Left ventricle myocardium inferior (tissue), 1 donor: ENCODE measurements at regions not wholly inside any gene's neighbourhood (a gene's known extent, or its start where the extent isn't known, plus 50 kb on each side); places are given as distances from the start of the nearest gene placed in this dataset.
"Not testable (repeated sequence)": the region's sequence is repeated elsewhere in the genome, so short reads cannot be mapped to it uniquely, and the experiment has no call there.

Source experiments
- DNase-seq: peaks from one replicate; pipeline ENCODE4 v3.0.0-alpha.2; 2020
- H3K27ac ChIP-seq: fragments of 200-600 bp; replicated peaks from 2 replicates; pipeline ENCODE4 v1.8.0; 2021
- H3K27me3 ChIP-seq: fragments of 200-600 bp; 2 replicates; pipeline ENCODE4 v1.8.0; 2021; ENCODE audit warnings: low read depth
- H3K36me3 ChIP-seq: fragments of 200-600 bp; 2 replicates; pipeline ENCODE4 v1.8.0; 2021
- H3K4me1 ChIP-seq: fragments of 200-600 bp; 2 replicates; pipeline ENCODE4 v1.8.0; 2021
- H3K4me3 ChIP-seq: fragments of 200-600 bp; 2 replicates; pipeline ENCODE4 v1.8.0; 2021; ENCODE audit warnings: mild to moderate bottlenecking, moderate library complexity
- H3K9me3 ChIP-seq: fragments of 200-600 bp; replicated peaks from 2 replicates; pipeline ENCODE4 v1.8.0; 2021
- intact Hi-C: fragments of 100-400 bp; cut with micrococcal nuclease; formaldehyde crosslinking; loops from one replicate; pipeline ENCODE4 v1.11.0; 2022
- TF ChIP-seq, protein P1 (sequence below): fragments of 200-600 bp; IDR thresholded peaks from 2 replicates; pipeline ENCODE4 v1.8.0; 2021; ENCODE audit warnings: antibody characterized with exemption, mild to moderate bottlenecking, borderline replicate concordance
- donor health status: DM: no; HTN: yes; CAD: no; lungs with severe emphysema.

DNA sequence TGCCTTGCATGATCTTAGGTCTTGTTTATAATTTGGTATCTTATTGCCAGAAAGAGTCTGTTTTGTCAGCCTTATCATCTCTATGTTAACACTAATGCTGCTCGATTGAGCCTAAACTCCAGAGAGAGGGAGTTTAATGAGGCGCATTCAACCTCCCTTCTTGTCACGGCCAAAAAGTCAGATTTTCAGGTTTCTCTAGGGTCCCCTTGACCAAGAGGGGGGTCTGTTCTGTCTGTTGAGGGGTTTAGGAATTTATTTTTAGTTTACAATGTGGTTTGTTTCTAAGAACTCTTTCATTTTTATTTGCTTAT lies 285.7 kb upstream of the VWC2 start:
- intact Hi-C loops, result loop anchor here (10.0 kb wide), 1 partner anchor 307 kb away; no protein-coding TSS in a partner anchor

GRCh38 chr7:49488573-49488972 lies 284.9 kb upstream of the VWC2 start:
- TF ChIP-seq, protein P1, sequence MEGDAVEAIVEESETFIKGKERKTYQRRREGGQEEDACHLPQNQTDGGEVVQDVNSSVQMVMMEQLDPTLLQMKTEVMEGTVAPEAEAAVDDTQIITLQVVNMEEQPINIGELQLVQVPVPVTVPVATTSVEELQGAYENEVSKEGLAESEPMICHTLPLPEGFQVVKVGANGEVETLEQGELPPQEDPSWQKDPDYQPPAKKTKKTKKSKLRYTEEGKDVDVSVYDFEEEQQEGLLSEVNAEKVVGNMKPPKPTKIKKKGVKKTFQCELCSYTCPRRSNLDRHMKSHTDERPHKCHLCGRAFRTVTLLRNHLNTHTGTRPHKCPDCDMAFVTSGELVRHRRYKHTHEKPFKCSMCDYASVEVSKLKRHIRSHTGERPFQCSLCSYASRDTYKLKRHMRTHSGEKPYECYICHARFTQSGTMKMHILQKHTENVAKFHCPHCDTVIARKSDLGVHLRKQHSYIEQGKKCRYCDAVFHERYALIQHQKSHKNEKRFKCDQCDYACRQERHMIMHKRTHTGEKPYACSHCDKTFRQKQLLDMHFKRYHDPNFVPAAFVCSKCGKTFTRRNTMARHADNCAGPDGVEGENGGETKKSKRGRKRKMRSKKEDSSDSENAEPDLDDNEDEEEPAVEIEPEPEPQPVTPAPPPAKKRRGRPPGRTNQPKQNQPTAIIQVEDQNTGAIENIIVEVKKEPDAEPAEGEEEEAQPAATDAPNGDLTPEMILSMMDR, result no peak
- Histone ChIP-seq H3K36me3 (no peaks in the 10 kb centered on the region), H3K4me1 (no peaks in the 10 kb centered on the region), H3K9me3 (no peaks in the 10 kb centered on the region), H3K27ac (no peak overlapping the region), H3K27me3 (no peaks in the 10 kb centered on the region), H3K4me3 (no peak overlapping the region)
- no peak for DNase-seq
- intact Hi-C loops, result loop anchor here (10.0 kb wide), 1 partner anchor 306 kb away; no protein-coding TSS in a partner anchor

More for the DNA sequence above, 285.7 kb upstream of the VWC2 start:
- Histone ChIP-seq H3K4me1 (no peaks in the 10 kb centered on the region), H3K36me3 (no peaks in the 10 kb centered on the region), H3K9me3 (no peaks in the 10 kb centered on the region), H3K27ac (no peak overlapping the region), H3K27me3 (no peaks in the 10 kb centered on the region), H3K4me3 (no peak overlapping the region)
- DNase-seq, result no peak
- TF ChIP-seq, protein P1, result no peak

- TF ChIP-seq, protein P1, result no peak
- intact Hi-C loops, result no loop called here
- Histone ChIP-seq H3K4me3 (no peak overlapping the region), H3K9me3 (no peaks in the 10 kb centered on the region), H3K36me3 (no peaks in the 10 kb centered on the region), H3K27me3 (no peaks in the 10 kb centered on the region), H3K27ac (no peak overlapping the region), H3K4me1 (no peaks in the 10 kb centered on the region)
- DNase-seq, result no peak
These were observed 276.0 kb upstream of the VWC2 start for GRCh38 chr7:49497471-49497870.

DNA sequence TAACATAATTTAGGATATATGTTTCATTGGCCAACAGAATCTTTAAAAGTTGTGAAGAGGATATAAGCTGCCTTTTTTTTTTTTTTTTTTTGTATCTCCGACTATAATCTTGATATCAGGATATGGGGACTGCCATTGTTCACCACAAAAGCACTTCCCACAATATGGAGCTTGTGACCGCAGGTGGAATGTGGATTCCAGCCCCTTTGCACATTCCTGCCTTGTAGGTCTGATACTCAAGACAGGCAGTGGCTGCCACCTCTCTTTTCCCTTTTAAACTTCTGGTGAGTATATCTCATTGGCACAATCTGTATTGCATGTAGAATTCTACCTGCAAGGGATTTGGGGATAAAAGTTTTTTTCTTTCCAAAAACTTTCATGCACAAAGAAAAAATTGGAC lies 272.7 kb upstream of the VWC2 start:
- DNase-seq, result no peak
- no peak overlapping the region for H3K4me3 ChIP-seq
- TF ChIP-seq, protein P1, result no peak
- H3K4me1 ChIP-seq, result no peaks in the 10 kb centered on the region
- H3K27me3 ChIP-seq, result no peaks in the 10 kb centered on the region
- no peak overlapping the region for H3K27ac ChIP-seq
- intact Hi-C loops, result no loop called here
- no peaks in the 10 kb centered on the region for H3K9me3 ChIP-seq
- no peaks in the 10 kb centered on the region for H3K36me3 ChIP-seq

DNA sequence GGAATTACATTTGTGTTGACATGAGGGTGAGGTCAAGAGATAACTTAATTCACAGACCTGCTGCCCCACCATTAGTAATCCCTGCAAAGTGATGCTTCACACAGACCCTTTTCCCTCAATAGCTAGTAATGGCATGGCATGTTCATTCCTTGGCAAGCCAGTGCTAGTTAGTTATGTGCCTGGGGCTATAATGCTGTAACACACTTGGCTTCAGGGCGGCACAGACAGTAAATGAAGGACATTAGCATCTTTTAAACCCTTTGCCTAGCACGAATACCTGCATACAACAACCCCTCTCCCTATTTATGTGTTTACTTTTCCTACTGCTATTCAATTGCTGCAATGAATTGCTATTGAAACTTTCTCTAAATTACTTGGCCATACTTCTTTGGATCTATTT lies 266.2 kb upstream of the VWC2 start:
- intact Hi-C loops, H3K36me3 ChIP-seq, H3K4me3 ChIP-seq, DNase-seq, H3K4me1 ChIP-seq, H3K27ac ChIP-seq, H3K9me3 ChIP-seq, H3K27me3 ChIP-seq: not testable (repeated sequence)

- TF ChIP-seq, protein P1, result no peak
- intact Hi-C loops, result no loop called here
- H3K27me3 ChIP-seq, result no peaks in the 10 kb centered on the region
- H3K4me3 ChIP-seq, result no peak overlapping the region
- no peaks in the 10 kb centered on the region for H3K36me3 ChIP-seq
- DNase-seq, result no peak
- no peaks in the 10 kb centered on the region for H3K4me1 ChIP-seq
- no peak overlapping the region for H3K27ac ChIP-seq
- no peaks in the 10 kb centered on the region for H3K9me3 ChIP-seq
These were observed 259.5 kb upstream of the VWC2 start for GRCh38 chr7:49513911-49514310.
